HG03439 (cell line): ENCODE measurements at regions not wholly inside any gene's neighbourhood (a gene's known extent, or its start where the extent isn't known, plus 50 kb on each side); places are given as distances from the start of the nearest gene placed in this dataset.

ENCODE experiments used
- ATAC-seq: cut with Tn5 transposase; IDR thresholded peaks from one replicate; pipeline ENCODE4 v1.9.1; 2021; ENCODE audit warnings: mild to moderate bottlenecking, moderate library complexity; ENCODE audit not compliant: unreplicated experiment

- ATAC-seq, result no peak
These were observed 654.4 kb upstream of the TENM3 start for GRCh38 chr4:181588733-181589302.

GRCh38 chr4:181592221-181592745 lies 650.9 kb upstream of the TENM3 start:
- ATAC-seq, result no peak

- ATAC-seq, result no peak
These were observed 649.5 kb upstream of the TENM3 start for GRCh38 chr4:181593703-181594102.

GRCh38 chr4:181594188-181594587 lies 649.0 kb upstream of the TENM3 start:
- ATAC-seq, result no peak

- ATAC-seq, result no peak
These were observed 647.5 kb upstream of the TENM3 start for GRCh38 chr4:181595716-181596115.

GRCh38 chr4:181597766-181598165 lies 645.4 kb upstream of the TENM3 start:
- ATAC-seq, result no peak

GRCh38 chr4:181599134-181599533 lies 644.1 kb upstream of the TENM3 start:
- no peak for ATAC-seq

GRCh38 chr4:181601103-181601502 lies 642.1 kb upstream of the TENM3 start:
- no peak for ATAC-seq

GRCh38 chr4:181604546-181604945 lies 638.7 kb upstream of the TENM3 start:
- no peak for ATAC-seq

- no peak for ATAC-seq
These were observed 636.9 kb upstream of the TENM3 start for GRCh38 chr4:181606300-181606699.

- no peak for ATAC-seq
These were observed 635.0 kb upstream of the TENM3 start for GRCh38 chr4:181608181-181608580.

GRCh38 chr4:181611033-181611711 lies 632.0 kb upstream of the TENM3 start:
- no peak for ATAC-seq

- ATAC-seq, result no peak
These were observed 631.1 kb upstream of the TENM3 start for GRCh38 chr4:181611946-181612600.

- no peak for ATAC-seq
These were observed 630.0 kb upstream of the TENM3 start for GRCh38 chr4:181613200-181613599.

- no peak for ATAC-seq
These were observed 625.1 kb upstream of the TENM3 start for GRCh38 chr4:181618038-181618618.

- no peak for ATAC-seq
These were observed 624.3 kb upstream of the TENM3 start for GRCh38 chr4:181618896-181619295.

- ATAC-seq, result no peak
These were observed 623.6 kb upstream of the TENM3 start for GRCh38 chr4:181619651-181620050.

- no peak for ATAC-seq
These were observed 605.8 kb upstream of the TENM3 start for GRCh38 chr4:181637186-181638105.

GRCh38 chr4:181643466-181643865 lies 599.7 kb upstream of the TENM3 start:
- ATAC-seq, result no peak

- ATAC-seq, result no peak
These were observed 597.7 kb upstream of the TENM3 start for GRCh38 chr4:181645489-181645888.

- ATAC-seq, result no peak
These were observed 596.3 kb upstream of the TENM3 start for GRCh38 chr4:181646864-181647263.
